Left cardiac atrium (tissue), 4 donors: ENCODE measurements at regions not wholly inside any gene's neighbourhood (a gene's known extent, or its start where the extent isn't known, plus 50 kb on each side); places are given as distances from the start of the nearest gene placed in this dataset.

Experiments
- ATAC-seq, 2 donors: fragments of 200-7000 bp; cut with Tn5 transposase; one replicate each; pipeline ENCODE4 v1.9.1; 2020; ENCODE audit warnings: mild to moderate bottlenecking in 2 of 2, moderate library complexity in 2 of 2
- DNase-seq: peaks from one replicate; pipeline ENCODE4 v3.0.0-alpha.2; 2020
- intact Hi-C, 2 donors: fragments of 100-400 bp; cut with DNase I; formaldehyde crosslinking; loops; one replicate each; pipeline versions ENCODE4 v1.14.1 to v1.15.1; 2022 to 2023
- donor health status: DM: no; HTN: yes; CAD: no.
- donor health status: DM: no; HTN: yes; CAD: no; lungs with severe emphysema.
- donor health status: DM: yes; HTN: yes; CAD: no.
- donor health status: Dilated cardiomyopathy.

DNA sequence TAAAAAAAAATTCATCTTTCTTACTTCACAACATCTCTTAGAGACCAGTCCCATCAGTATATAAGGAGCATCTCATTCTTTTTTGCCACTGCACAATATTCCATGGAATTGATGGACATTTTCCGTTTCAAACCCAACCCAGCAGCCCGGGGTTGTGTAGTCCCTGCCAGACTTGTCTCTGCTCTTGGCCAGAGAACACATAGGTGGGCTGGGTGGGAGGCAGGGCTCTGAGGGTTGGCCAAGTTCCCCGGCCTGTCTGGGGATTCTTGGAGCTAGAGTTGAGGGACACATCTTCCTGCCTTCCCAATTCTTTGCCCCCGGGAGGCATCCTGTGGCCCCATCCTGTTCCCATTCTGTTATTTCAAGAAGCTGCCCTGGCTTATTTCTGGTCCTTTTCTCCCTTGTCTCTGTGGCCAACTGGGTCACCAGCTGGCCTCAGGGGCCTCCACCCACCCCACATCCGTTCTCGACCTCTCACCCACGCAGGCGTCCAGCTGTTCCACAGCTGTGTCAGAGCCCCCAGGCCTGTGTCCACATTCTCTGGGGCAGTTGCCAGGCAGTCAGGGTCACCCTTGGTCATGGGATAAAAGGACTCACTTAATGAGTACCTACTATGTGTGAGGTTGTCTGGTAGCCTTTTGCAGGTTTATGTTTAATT lies 52.0 kb upstream of the CCDC63 start:
- DNase-seq: peak; percentile 71
- ATAC-seq: peak; percentile 78 to 95
- intact Hi-C loops: no loop called here

DNA sequence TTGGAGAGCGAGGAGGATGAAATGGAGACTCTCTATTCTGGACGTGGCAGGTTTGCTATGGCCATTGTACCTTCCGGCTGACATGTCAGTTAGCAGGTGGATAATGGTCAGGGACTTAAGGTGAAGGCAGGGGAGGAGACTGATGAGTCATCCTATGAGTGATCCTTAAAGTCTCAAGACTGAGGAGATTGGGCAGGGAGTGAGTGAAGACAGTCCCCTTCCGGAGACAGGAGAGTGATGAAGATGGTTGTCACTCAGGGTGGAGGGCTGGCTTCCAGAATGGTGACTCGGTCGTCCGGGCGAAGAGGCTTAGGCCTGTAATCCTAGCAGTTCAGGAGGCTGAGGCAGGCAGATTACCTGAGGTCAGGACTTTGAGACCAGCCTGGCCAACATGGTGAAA lies 49.8 kb upstream of the CCDC63 start:
- intact Hi-C loops: no loop called here
- DNase-seq (no peak), ATAC-seq (no peak)
